ENCODE measurements at regions not wholly inside any gene's neighbourhood (a gene's known extent, or its start where the extent isn't known, plus 50 kb on each side); places are given as distances from the start of the nearest gene placed in this dataset.
"Not testable (repeated sequence)": the region's sequence is repeated elsewhere in the genome, so short reads cannot be mapped to it uniquely, and the experiment has no call there.

GRCh38 chr2:67614454-67614853, 217.3 kb downstream of the ETAA1 start:
- Histone ChIP-seq H3K4me3 (no peak overlapping the region), H3K27ac (no peak overlapping the region), H3K9me3 (no peaks in the 10 kb centered on the region), H3K4me1 (no peaks in the 10 kb centered on the region), H3K27me3 (no peaks in the 10 kb centered on the region), H3K36me3 (no peaks in the 10 kb centered on the region)
- no peak for TF ChIP-seq POLR2A (IDR thresholded peaks at IDR 0.05)
- no peak for TF ChIP-seq CTCF (IDR thresholded peaks at IDR 0.05)
- no peak for TF ChIP-seq EP300 (IDR thresholded peaks at IDR 0.05)
- WGBS, 2 donors, result 82 to 100% methylated on average over 1 of the region's 1 CpG
- no peak for DNase-seq (ENCODE audit: low spot score in 2 of 2)

- Histone ChIP-seq H3K27me3 (no peaks in the 10 kb centered on the region), H3K9me3 (no peaks in the 10 kb centered on the region), H3K36me3 (no peaks in the 10 kb centered on the region), H3K4me1 (no peaks in the 10 kb centered on the region), H3K27ac (no peak overlapping the region), H3K4me3 (no peak overlapping the region)
- 39 to 57% methylated on average over 1 of the region's 1 CpG for WGBS, 2 donors
- no peak for DNase-seq (ENCODE audit: low spot score in 2 of 2)
- no peak for TF ChIP-seq CTCF (IDR thresholded peaks at IDR 0.05)
- TF ChIP-seq POLR2A (IDR thresholded peaks at IDR 0.05), result no peak
Observed at GRCh38 chr2:67616749-67617148, 219.6 kb downstream of the ETAA1 start.

GRCh38 chr2:67619204-67619603, 222.1 kb downstream of the ETAA1 start:
- TF ChIP-seq POLR2A (IDR thresholded peaks at IDR 0.05) (no peak), CTCF (IDR thresholded peaks at IDR 0.05) (no peak), EP300 (IDR thresholded peaks at IDR 0.05) (no peak)
- no peaks in the 10 kb centered on the region for H3K27me3 ChIP-seq
- H3K36me3 ChIP-seq, result no peaks in the 10 kb centered on the region
- no peak overlapping the region for H3K27ac ChIP-seq
- no peak overlapping the region for H3K4me3 ChIP-seq
- no peaks in the 10 kb centered on the region for H3K9me3 ChIP-seq
- no peaks in the 10 kb centered on the region for H3K4me1 ChIP-seq
- no peak for DNase-seq (ENCODE audit: low spot score in 2 of 2)

GRCh38 chr2:67623741-67624140, 226.6 kb downstream of the ETAA1 start:
- WGBS, 2 donors, result 91 to 97% methylated on average over 2 of the region's 2 CpGs
- not testable (repeated sequence) for DNase-seq (ENCODE audit: low spot score in 2 of 2); H3K36me3 ChIP-seq; H3K4me3 ChIP-seq; H3K27me3 ChIP-seq; H3K9me3 ChIP-seq; H3K27ac ChIP-seq; H3K4me1 ChIP-seq

GRCh38 chr2:67625178-67625577, 228.0 kb downstream of the ETAA1 start:
- Histone ChIP-seq H3K27me3 (no peaks in the 10 kb centered on the region), H3K27ac (no peak overlapping the region), H3K36me3 (no peaks in the 10 kb centered on the region), H3K4me3 (no peak overlapping the region), H3K9me3 (no peaks in the 10 kb centered on the region), H3K4me1 (no peaks in the 10 kb centered on the region)
- no peak for TF ChIP-seq EP300 (IDR thresholded peaks at IDR 0.05)
- TF ChIP-seq POLR2A (IDR thresholded peaks at IDR 0.05), result no peak
- no peak for TF ChIP-seq CTCF (IDR thresholded peaks at IDR 0.05)
- DNase-seq (ENCODE audit: low spot score in 2 of 2), result no peak

- H3K27ac ChIP-seq, result no peak overlapping the region
- H3K4me3 ChIP-seq, result no peak overlapping the region
- H3K4me1 ChIP-seq, result no peaks in the 10 kb centered on the region
- no peak for TF ChIP-seq CTCF (IDR thresholded peaks at IDR 0.05)
- 61 to 62% methylated on average over 5 of the region's 5 CpGs for WGBS, 2 donors
- no peaks in the 10 kb centered on the region for H3K27me3 ChIP-seq
- DNase-seq (ENCODE audit: low spot score in 2 of 2), result no peak
- no peaks in the 10 kb centered on the region for H3K36me3 ChIP-seq
- H3K9me3 ChIP-seq, result no peaks in the 10 kb centered on the region
Observed at GRCh38 chr2:67625690-67626475, 228.8 kb downstream of the ETAA1 start.

Data from tibial nerve (tissue), 4 donors.